Naive thymus-derived CD8-positive, alpha-beta T cell (primary cell): ENCODE measurements at regions not wholly inside any gene's neighbourhood (a gene's known extent, or its start where the extent isn't known, plus 50 kb on each side); places are given as distances from the start of the nearest gene placed in this dataset.

ENCODE experiments used
- ATAC-seq, 2 donors: fragments of 150-1000 bp; cut with Tn5 transposase in 1 of 2; sonication (Bioruptor Pico), chemical (Tn5 transposase) in 1 of 2; 1 replicate in 1 of 2; 2 replicates in 1 of 2; pipeline ENCODE4 v1.10.0; 2021; ENCODE audit warnings: mild to moderate bottlenecking in 2 of 2, moderate library complexity in 2 of 2
- POLR2A ChIA-PET: fragments of 350-600 bp; sonication (Branson Sonifier 250); formaldehyde crosslinking; loops from one replicate; lab custom pipeline; 2021; ENCODE audit warnings: antibody characterized with exemption; lab: Charles Lee
- DNase-seq, 10 donors: peaks; one replicate each; pipeline versions ENCODE4 v3.0.0 to v3.0.0-alpha.2; 2020 to 2022
- H3K27ac Mint-ChIP-seq, 10 donors: one replicate each; pipeline ENCODE4 v1.8.0; 2020 to 2022; ENCODE audit warnings: mild to moderate bottlenecking in 10 of 10, mixed read lengths in 10 of 10, moderate library complexity in 4 of 10, inconsistent platforms in 1 of 10
- H3K27me3 Mint-ChIP-seq, 5 donors: one replicate each; pipeline ENCODE4 v1.8.0; 2021 to 2022; ENCODE audit warnings: mixed read lengths in 5 of 5
- H3K36me3 Mint-ChIP-seq, 3 donors: one replicate each; pipeline ENCODE4 v1.8.0; 2020 to 2022; ENCODE audit warnings: mixed read lengths in 3 of 3, mild to moderate bottlenecking in 2 of 3, inconsistent platforms in 1 of 3
- H3K4me1 Mint-ChIP-seq, 4 donors: one replicate each; pipeline ENCODE4 v1.8.0; 2021 to 2022; ENCODE audit warnings: mixed read lengths in 4 of 4
- H3K4me3 Mint-ChIP-seq, 10 donors: one replicate each; pipeline ENCODE4 v1.8.0; 2020 to 2022; ENCODE audit warnings: mild to moderate bottlenecking in 10 of 10, mixed read lengths in 10 of 10, moderate library complexity in 6 of 10, inconsistent platforms in 1 of 10
- H3K9me3 Mint-ChIP-seq, 9 donors: one replicate each; pipeline ENCODE4 v1.8.0; 2020 to 2022; ENCODE audit warnings: mixed read lengths in 9 of 9, mild to moderate bottlenecking in 3 of 9, inconsistent platforms in 1 of 9, moderate library complexity in 1 of 9

DNA sequence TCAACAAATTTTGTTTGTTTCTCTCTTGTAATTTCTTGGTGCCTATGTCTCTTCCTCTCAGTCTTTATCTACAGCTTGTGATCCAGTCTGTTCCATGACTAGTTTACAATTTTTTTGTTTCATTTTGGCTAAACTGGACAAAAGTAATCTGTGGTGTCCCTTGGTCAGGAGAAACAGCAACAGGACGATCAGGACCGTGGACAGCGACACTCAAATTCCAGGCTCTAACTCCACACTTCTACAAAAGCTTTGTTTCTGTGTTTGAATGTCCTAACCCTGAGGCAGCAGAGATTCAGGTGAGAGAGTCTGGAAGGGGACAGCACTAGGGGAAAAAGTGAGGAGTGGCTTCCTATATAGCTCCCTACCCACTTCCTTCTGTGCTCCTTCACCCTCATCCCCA is 593.3 kb upstream of the FANCL start:
- H3K36me3 Mint-ChIP-seq: peaks cover 0 to 8% (median 0%) of the 10 kb centered on the region in 3 donors

DNA sequence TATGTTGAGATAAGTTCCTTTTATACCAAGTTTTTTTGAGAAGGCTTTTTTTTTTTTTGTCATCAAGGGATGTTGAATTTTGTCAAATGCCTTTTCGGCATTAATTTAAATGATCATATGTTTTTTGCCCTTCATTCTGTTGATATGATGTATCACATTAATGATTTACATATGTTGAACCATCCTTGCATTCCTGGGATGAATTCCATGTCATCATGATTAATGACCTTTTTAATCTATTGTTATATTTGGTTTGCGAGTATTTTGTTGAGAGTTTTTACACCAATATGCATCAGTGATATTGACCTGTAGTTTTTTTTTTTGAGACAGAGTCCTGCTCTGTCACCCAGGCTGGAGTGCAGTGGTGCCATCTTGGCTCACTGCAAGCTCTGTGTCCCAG is 585.7 kb upstream of the FANCL start:
- H3K27me3 Mint-ChIP-seq: no peaks in the 10 kb centered on the region
- no peak overlapping the region for H3K27ac Mint-ChIP-seq
- H3K4me3 Mint-ChIP-seq: no peak overlapping the region
- peaks cover 0 to 36% (median 7%) of the 10 kb centered on the region in 3 donors for H3K36me3 Mint-ChIP-seq
- H3K9me3 Mint-ChIP-seq: peaks cover 12 to 54% (median 38%) of the 10 kb centered on the region in 9 donors
- no peaks in the 10 kb centered on the region for H3K4me1 Mint-ChIP-seq
- POLR2A ChIA-PET: no interaction called here
- no peak for DNase-seq
- no peak for ATAC-seq

More for the DNA sequence above, 593.3 kb upstream of the FANCL start:
- POLR2A ChIA-PET: no interaction called here
- no peak overlapping the region for H3K27ac Mint-ChIP-seq
- peaks cover 0 to 14% (median 5%) of the 10 kb centered on the region in 5 donors for H3K27me3 Mint-ChIP-seq
- DNase-seq: no peak
- no peak for ATAC-seq
- no peak overlapping the region for H3K4me3 Mint-ChIP-seq
- H3K9me3 Mint-ChIP-seq: peaks cover 6 to 33% (median 13%) of the 10 kb centered on the region in 9 donors
- no peaks in the 10 kb centered on the region for H3K4me1 Mint-ChIP-seq

DNA sequence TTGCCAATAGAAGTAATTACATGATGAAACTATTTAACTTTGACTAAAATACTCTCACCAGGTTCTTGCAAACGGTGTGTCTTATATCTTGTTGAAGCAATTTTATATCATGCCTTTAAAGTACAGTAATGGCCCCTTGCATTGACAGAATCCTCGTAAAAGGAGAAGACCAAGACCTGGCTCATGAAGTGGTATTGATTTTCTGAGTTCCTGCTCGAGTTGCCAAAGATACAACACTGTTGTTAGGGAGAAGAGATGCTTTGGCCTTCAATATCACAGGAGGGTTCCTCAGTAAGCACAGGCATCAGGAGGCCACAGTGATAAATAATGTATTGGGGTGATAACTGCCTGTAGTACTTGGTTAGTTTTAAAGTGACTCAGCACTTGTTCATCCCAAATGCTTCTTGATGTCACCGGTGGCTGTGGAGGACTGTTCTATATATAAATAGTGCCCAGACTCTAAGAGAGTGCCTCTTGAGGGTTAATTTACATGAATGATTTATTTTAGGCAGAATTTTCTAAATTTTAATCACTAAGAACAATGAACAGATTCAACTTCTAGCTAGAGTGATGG is 571.7 kb upstream of the FANCL start:
- Mint-ChIP-seq H3K27me3 (peaks cover 0 to 5% (median 0%) of the 10 kb centered on the region in 5 donors), H3K4me3 (no peak overlapping the region)

GRCh38 chr2:58805126-58805525 is 564.0 kb upstream of the FANCL start:
- no peaks in the 10 kb centered on the region for H3K36me3 Mint-ChIP-seq
- no peak overlapping the region for H3K27ac Mint-ChIP-seq
- no peak overlapping the region for H3K4me3 Mint-ChIP-seq
- ATAC-seq (no peak), DNase-seq (no peak)
- peaks cover 0 to 2% (median 0%) of the 10 kb centered on the region in 5 donors for H3K27me3 Mint-ChIP-seq
- POLR2A ChIA-PET: no interaction called here
- no peaks in the 10 kb centered on the region for H3K4me1 Mint-ChIP-seq
- H3K9me3 Mint-ChIP-seq: no peaks in the 10 kb centered on the region

More for the DNA sequence above, 571.7 kb upstream of the FANCL start:
- H3K27ac Mint-ChIP-seq: no peak overlapping the region
- DNase-seq (no peak), ATAC-seq (no peak)
- no peaks in the 10 kb centered on the region for H3K36me3 Mint-ChIP-seq
- H3K4me1 Mint-ChIP-seq: no peaks in the 10 kb centered on the region
- POLR2A ChIA-PET: no interaction called here
- H3K9me3 Mint-ChIP-seq: no peaks in the 10 kb centered on the region

- no peak for DNase-seq
- POLR2A ChIA-PET: no interaction called here
- no peak overlapping the region for H3K4me3 Mint-ChIP-seq
- no peak for ATAC-seq
- H3K27ac Mint-ChIP-seq: no peak overlapping the region
- H3K36me3 Mint-ChIP-seq: no peaks in the 10 kb centered on the region
- H3K9me3 Mint-ChIP-seq: no peaks in the 10 kb centered on the region
- H3K4me1 Mint-ChIP-seq: no peaks in the 10 kb centered on the region
- peaks cover 0 to 5% (median 2%) of the 10 kb centered on the region in 5 donors for H3K27me3 Mint-ChIP-seq
Measured at GRCh38 chr2:58803192-58803591, 562.1 kb upstream of the FANCL start.

GRCh38 chr2:58800881-58801280 is 559.8 kb upstream of the FANCL start:
- ATAC-seq (no peak), DNase-seq (no peak)
- Mint-ChIP-seq H3K9me3 (no peaks in the 10 kb centered on the region), H3K4me3 (no peak overlapping the region), H3K4me1 (no peaks in the 10 kb centered on the region), H3K36me3 (no peaks in the 10 kb centered on the region), H3K27ac (no peak overlapping the region), H3K27me3 (peaks cover 0 to 5% (median 2%) of the 10 kb centered on the region in 5 donors)
- POLR2A ChIA-PET: no interaction called here

DNA sequence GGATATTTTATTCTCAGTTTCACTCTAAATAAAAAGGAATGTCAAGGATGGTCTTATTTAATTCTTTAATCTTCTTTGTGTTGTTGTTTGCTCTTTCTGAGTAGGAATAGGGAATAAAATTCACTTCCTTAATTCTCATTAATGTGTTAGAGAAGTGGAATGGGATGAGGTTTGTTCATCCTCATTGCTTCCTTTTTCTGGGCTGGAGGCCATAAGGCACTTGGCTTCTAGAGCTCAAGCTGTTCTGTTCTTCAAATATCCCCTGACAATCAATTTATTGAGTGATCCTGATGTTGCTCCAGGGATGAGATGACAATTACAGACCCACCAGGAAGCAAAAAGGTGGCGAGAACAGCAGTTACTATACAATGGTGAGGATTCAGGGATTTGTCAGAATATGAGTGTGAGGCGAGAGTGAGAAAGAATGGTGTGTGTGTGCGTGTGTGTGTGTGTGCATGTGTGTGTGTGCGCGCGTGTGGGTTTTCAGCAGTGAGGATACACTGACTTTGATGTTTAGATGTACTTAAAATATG is 557.6 kb upstream of the FANCL start:
- Mint-ChIP-seq H3K4me3 (no peak overlapping the region), H3K36me3 (no peaks in the 10 kb centered on the region), H3K4me1 (no peaks in the 10 kb centered on the region), H3K27ac (no peak overlapping the region), H3K9me3 (no peaks in the 10 kb centered on the region), H3K27me3 (peaks cover 0 to 5% (median 2%) of the 10 kb centered on the region in 5 donors)
- ATAC-seq (no peak), DNase-seq (no peak)
- POLR2A ChIA-PET: no interaction called here

DNA sequence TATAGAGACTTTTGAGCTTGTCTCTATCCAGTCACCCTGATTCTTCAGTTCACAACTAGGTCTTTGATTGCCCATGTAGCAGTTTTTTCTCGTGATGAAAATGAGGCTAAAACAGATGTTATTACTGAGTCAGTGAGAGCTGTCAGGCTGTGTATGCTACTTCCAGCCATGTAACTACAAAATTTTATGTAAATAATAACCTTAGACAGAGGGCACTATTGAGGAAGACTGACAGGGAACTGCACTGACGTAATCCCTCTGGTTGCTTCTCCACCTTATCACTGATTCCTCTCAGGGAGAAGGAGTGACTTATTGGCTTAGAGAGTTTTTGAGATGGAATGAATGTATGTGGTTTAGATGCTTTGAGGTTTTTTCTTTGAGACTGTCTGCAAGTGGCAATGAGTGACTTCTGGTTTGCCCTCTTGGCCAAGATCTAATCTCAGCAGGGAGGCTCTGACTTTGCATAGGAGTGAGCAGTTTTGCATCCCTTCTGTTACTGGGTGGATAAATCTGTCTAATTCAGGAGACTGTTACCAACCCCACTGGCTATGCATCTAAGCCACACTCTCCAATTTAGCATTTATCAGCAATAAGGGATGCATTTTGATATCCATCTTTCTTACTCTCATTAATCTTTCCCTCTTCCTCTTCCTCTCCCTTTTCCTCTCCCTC is 555.2 kb upstream of the FANCL start:
- no peak for ATAC-seq
- POLR2A ChIA-PET: no interaction called here
- no peaks in the 10 kb centered on the region for H3K4me1 Mint-ChIP-seq

DNA sequence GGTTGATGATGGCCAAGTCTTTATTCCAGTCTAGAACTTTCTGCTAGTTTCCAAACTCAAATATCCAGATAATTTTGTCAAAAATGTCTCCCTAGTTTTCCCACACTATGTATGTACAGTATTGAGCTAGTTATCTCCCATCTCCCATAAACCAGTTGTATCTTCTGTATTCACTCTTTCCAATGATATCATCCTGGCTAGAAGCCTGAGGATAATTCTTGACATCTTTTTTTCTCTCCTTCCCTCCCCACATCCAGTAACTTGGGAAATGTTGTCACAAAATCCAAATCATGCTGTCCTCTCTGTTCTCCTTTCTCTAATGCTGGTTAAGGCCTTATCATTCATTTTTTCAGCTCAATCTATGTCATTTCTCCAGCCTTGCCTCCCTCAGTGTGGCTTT is 553.8 kb upstream of the FANCL start:
- POLR2A ChIA-PET: no interaction called here
- H3K9me3 Mint-ChIP-seq: peaks cover 0 to 4% (median 0%) of the 10 kb centered on the region in 9 donors
- peaks cover 0 to 7% (median 0%) of the 10 kb centered on the region in 5 donors for H3K27me3 Mint-ChIP-seq
- ATAC-seq (no peak), DNase-seq (no peak)
- no peaks in the 10 kb centered on the region for H3K4me1 Mint-ChIP-seq
- H3K27ac Mint-ChIP-seq: no peak overlapping the region
- H3K36me3 Mint-ChIP-seq: no peaks in the 10 kb centered on the region
- no peak overlapping the region for H3K4me3 Mint-ChIP-seq

More for the DNA sequence above, 555.2 kb upstream of the FANCL start:
- Mint-ChIP-seq H3K27me3 (peaks cover 0 to 7% (median 0%) of the 10 kb centered on the region in 5 donors), H3K9me3 (peaks cover 0 to 4% (median 0%) of the 10 kb centered on the region in 9 donors), H3K4me3 (no peak overlapping the region), H3K27ac (no peak overlapping the region), H3K36me3 (no peaks in the 10 kb centered on the region)
- no peak for DNase-seq

DNA sequence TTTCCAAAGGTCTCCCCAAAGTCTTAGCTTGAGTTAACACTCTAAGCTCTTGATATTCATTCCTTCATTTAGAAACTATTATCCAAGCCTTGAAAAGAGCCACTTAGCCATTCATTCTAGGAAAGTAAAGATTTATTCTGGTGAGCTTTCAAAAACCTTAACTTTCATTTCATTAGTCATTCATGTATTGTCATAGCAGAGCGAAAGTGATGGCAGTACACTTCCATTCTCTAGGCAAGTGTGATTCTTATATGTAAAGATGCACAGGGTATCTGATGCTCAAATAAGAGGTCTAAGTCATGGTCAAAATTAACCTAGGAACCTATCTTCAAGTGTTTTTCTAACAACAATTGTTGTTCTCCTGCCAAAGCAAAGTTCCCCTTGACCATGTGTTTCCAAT is 553.0 kb upstream of the FANCL start:
- DNase-seq (no peak), ATAC-seq (no peak)
- POLR2A ChIA-PET: no interaction called here
- Mint-ChIP-seq H3K4me1 (no peaks in the 10 kb centered on the region), H3K27ac (no peak overlapping the region), H3K36me3 (no peaks in the 10 kb centered on the region), H3K4me3 (no peak overlapping the region), H3K27me3 (peaks cover 0 to 7% (median 0%) of the 10 kb centered on the region in 5 donors), H3K9me3 (peaks cover 0 to 4% (median 0%) of the 10 kb centered on the region in 9 donors)

DNA sequence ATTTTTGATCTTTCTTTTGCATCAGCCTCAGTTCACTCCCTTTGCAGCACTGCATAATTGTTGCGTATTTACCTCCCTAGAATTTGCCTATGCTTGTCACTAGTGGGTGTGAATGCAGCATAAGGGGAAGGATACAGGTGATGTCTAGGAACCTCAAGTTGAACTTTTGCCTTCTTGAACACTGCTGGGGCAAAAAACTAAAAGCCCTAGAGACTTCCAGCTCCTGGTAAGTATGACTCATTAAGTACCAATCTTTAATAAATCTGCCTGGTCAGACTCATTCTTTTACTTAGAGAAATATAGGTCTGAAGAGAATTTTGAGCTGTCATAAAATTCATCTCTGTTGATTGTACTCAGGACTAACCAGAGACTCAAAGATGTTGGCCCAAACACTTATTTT is 547.3 kb upstream of the FANCL start:
- H3K36me3 Mint-ChIP-seq: no peaks in the 10 kb centered on the region
- H3K4me3 Mint-ChIP-seq: no peak overlapping the region
- H3K4me1 Mint-ChIP-seq: no peaks in the 10 kb centered on the region
- DNase-seq (no peak), ATAC-seq (no peak)
- peaks cover 0 to 4% (median 0%) of the 10 kb centered on the region in 9 donors for H3K9me3 Mint-ChIP-seq
- POLR2A ChIA-PET: no interaction called here
- peaks cover 0 to 6% (median 4%) of the 10 kb centered on the region in 5 donors for H3K27me3 Mint-ChIP-seq
- no peak overlapping the region for H3K27ac Mint-ChIP-seq

DNA sequence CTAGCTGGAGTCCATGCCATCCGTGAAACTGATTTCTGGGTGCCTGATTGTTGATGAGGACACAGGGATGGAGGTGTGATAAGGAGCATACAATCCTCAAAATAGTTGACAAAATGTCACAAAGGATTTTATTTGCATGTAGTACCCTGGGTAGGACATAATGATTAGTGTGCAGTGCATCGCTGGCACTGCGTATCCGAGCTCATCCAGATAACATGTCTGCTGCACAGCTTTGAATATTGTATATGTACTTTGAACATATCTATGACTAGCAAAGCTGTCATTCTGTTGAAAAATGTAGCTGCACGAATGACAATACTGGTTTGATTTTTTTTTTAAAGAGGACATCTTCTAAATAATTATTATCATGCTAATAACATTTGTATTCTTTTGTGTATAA is 529.7 kb upstream of the FANCL start:
- no peaks in the 10 kb centered on the region for H3K4me1 Mint-ChIP-seq
- H3K9me3 Mint-ChIP-seq: no peaks in the 10 kb centered on the region
- H3K27me3 Mint-ChIP-seq: peaks cover 4 to 17% (median 9%) of the 10 kb centered on the region in 5 donors
- no peaks in the 10 kb centered on the region for H3K36me3 Mint-ChIP-seq
- POLR2A ChIA-PET: no interaction called here
- ATAC-seq: no peak
- DNase-seq: no peak
- no peak overlapping the region for H3K4me3 Mint-ChIP-seq
- no peak overlapping the region for H3K27ac Mint-ChIP-seq

DNA sequence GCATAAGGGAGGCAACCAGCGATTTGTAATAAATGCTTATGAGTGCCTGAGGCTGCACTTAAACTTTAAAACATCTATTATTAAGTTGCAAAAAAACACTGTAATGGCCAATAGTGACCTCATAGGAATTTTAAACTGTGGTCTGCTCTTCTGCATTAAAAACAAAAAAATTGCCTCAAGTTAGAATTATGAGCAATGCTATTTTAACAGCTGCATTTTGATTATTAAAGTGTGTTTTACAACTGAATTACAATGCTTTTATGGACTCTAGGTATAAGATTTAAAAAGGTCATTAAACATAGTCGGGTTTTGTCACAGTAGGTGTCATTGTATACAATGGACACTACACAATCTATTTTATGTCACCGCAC is 528.7 kb upstream of the FANCL start:
- DNase-seq (no peak), ATAC-seq (no peak)
- Mint-ChIP-seq H3K36me3 (no peaks in the 10 kb centered on the region), H3K4me3 (no peak overlapping the region), H3K27ac (no peak overlapping the region), H3K4me1 (no peaks in the 10 kb centered on the region), H3K27me3 (peaks cover 1 to 15% (median 6%) of the 10 kb centered on the region in 5 donors), H3K9me3 (no peaks in the 10 kb centered on the region)
- POLR2A ChIA-PET: no interaction called here
